Fibroblast of lung (primary cell): ENCODE measurements at regions not wholly inside any gene's neighbourhood (a gene's known extent, or its start where the extent isn't known, plus 50 kb on each side); places are given as distances from the start of the nearest gene placed in this dataset.

Source experiments
- DNase-seq, 2 donors: peaks; one replicate each; pipeline versions ENCODE4 v3.0.0 to v3.0.0-alpha.2; 2010; ENCODE audit warnings: low read depth in 2 of 2
- H2AFZ ChIP-seq: 2 replicates; pipeline ENCODE4 v1.5.1; 2012; ENCODE audit warnings: low read length, control low read depth, inconsistent platforms
- H3K27ac ChIP-seq: 2 replicates; pipeline ENCODE4 v1.5.1; 2011; ENCODE audit warnings: low read length, control low read depth; ENCODE audit not compliant: insufficient read depth
- H3K27me3 ChIP-seq: 2 replicates; pipeline ENCODE4 v1.5.1; 2011; ENCODE audit warnings: mild to moderate bottlenecking, low read length; ENCODE audit not compliant: control insufficient read depth, insufficient read depth
- H3K36me3 ChIP-seq: 2 replicates; pipeline ENCODE4 v1.5.1; 2011; ENCODE audit warnings: low read length; ENCODE audit not compliant: control insufficient read depth, insufficient read depth
- H3K4me1 ChIP-seq: 2 replicates; pipeline ENCODE4 v1.5.1; 2011; ENCODE audit warnings: low read length; ENCODE audit not compliant: control insufficient read depth, insufficient read depth; ENCODE audit errors: extremely low read depth
- H3K4me2 ChIP-seq: 2 replicates; pipeline ENCODE4 v1.5.1; 2011; ENCODE audit warnings: low read length, control low read depth; ENCODE audit not compliant: insufficient read depth; ENCODE audit errors: extremely low read depth
- H3K4me3 ChIP-seq, 4 experiments: fragments of 200-600 bp in 1 of 4; sonication (generic) in 1 of 4; replicated peaks in 1 of 4; 2 replicates each; pipeline ENCODE4 v1.5.1; 2011 to 2016; ENCODE audit warnings: low read length in 4 of 4, low read depth in 3 of 4, mild to moderate bottlenecking in 3 of 4, control low read depth in 2 of 4, inconsistent platforms in 1 of 4, mixed read lengths in 1 of 4; ENCODE audit not compliant: insufficient read depth in 1 of 4; ENCODE audit errors: control extremely low read depth in 1 of 4
- H3K79me2 ChIP-seq: 2 replicates; pipeline ENCODE4 v1.5.1; 2012; ENCODE audit warnings: mild to moderate bottlenecking, low read length, inconsistent platforms; ENCODE audit not compliant: control insufficient read depth, insufficient read depth
- H3K9ac ChIP-seq: 2 replicates; pipeline ENCODE4 v1.5.1; 2011; ENCODE audit warnings: mild to moderate bottlenecking, low read length, control low read depth; ENCODE audit not compliant: insufficient read depth
- H3K9me3 ChIP-seq: 2 replicates; pipeline ENCODE4 v1.5.1; 2012; ENCODE audit warnings: low read depth, low read length; ENCODE audit not compliant: control insufficient read depth, insufficient read depth
- H4K20me1 ChIP-seq: 2 replicates; pipeline ENCODE4 v1.5.1; 2011; ENCODE audit warnings: low read length; ENCODE audit not compliant: control insufficient read depth, insufficient read depth; ENCODE audit errors: extremely low read depth
- EZH2 ChIP-seq: IDR thresholded peaks from 2 replicates; pipeline ENCODE4 v1.5.1; 2012; ENCODE audit warnings: low read length, control low read depth, mild to moderate bottlenecking; ENCODE audit errors: missing control alignments
- TF ChIP-seq, protein P1 (sequence below), 2 donors: IDR thresholded peaks in 1 of 2; conservative IDR thresholded peaks in 1 of 2; 1 replicate in 1 of 2; 2 replicates in 1 of 2; pipeline ENCODE4 v1.5.1; 2011 to 2012; ENCODE audit warnings: low read length in 2 of 2, control low read depth in 1 of 2, inconsistent platforms in 1 of 2, low read depth in 1 of 2, mild to moderate bottlenecking in 1 of 2

DNA sequence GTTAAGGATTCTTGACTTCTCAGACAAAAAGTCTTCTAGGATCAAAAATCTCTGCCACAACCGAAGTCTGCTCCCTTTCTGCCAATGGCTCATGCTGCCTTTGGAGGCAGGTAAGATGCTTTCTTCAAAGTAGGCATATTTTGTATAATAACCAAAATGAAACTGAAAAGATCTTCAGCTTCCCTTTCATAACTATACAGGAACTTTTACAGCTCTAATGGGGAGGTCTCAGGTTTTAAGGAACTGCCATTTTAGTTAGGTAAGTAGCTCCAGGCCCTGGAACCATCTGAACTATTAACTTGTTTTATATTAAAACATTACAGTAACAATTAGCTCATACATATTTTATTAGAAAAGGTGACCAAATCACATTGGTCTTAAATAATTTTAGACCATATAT, 110.9 kb upstream of the FREM1 start:
- no peak for DNase-seq
- no peaks in the 10 kb centered on the region for H3K79me2 ChIP-seq
- H3K4me3 ChIP-seq = no peak overlapping the region
- H4K20me1 ChIP-seq = no peaks in the 10 kb centered on the region
- H3K9ac ChIP-seq = no peak overlapping the region
- no peak overlapping the region for H2AFZ ChIP-seq
- H3K27ac ChIP-seq = no peak overlapping the region
- H3K4me2 ChIP-seq = no peak overlapping the region
- H3K9me3 ChIP-seq = no peaks in the 10 kb centered on the region
- H3K27me3 ChIP-seq = no peaks in the 10 kb centered on the region
- H3K4me1 ChIP-seq = no peaks in the 10 kb centered on the region
- no peak for TF ChIP-seq EZH2
- TF ChIP-seq, protein P1, sequence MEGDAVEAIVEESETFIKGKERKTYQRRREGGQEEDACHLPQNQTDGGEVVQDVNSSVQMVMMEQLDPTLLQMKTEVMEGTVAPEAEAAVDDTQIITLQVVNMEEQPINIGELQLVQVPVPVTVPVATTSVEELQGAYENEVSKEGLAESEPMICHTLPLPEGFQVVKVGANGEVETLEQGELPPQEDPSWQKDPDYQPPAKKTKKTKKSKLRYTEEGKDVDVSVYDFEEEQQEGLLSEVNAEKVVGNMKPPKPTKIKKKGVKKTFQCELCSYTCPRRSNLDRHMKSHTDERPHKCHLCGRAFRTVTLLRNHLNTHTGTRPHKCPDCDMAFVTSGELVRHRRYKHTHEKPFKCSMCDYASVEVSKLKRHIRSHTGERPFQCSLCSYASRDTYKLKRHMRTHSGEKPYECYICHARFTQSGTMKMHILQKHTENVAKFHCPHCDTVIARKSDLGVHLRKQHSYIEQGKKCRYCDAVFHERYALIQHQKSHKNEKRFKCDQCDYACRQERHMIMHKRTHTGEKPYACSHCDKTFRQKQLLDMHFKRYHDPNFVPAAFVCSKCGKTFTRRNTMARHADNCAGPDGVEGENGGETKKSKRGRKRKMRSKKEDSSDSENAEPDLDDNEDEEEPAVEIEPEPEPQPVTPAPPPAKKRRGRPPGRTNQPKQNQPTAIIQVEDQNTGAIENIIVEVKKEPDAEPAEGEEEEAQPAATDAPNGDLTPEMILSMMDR (conservative IDR thresholded peaks at IDR 0.05 in 1 of 2, IDR thresholded peaks at IDR 0.05 in 1 of 2; ENCODE audit: low read depth in 1 of 2, low read length in 2 of 2) = no peak
- no peaks in the 10 kb centered on the region for H3K36me3 ChIP-seq

- no peak overlapping the region for H3K27ac ChIP-seq
- H3K36me3 ChIP-seq = no peaks in the 10 kb centered on the region
- no peak overlapping the region for H3K9ac ChIP-seq
- H3K4me1 ChIP-seq = no peaks in the 10 kb centered on the region
- H3K9me3 ChIP-seq = no peaks in the 10 kb centered on the region
- H3K27me3 ChIP-seq = no peaks in the 10 kb centered on the region
- no peaks in the 10 kb centered on the region for H4K20me1 ChIP-seq
- no peak overlapping the region for H3K4me3 ChIP-seq
- DNase-seq = no peak
- H3K79me2 ChIP-seq = no peaks in the 10 kb centered on the region
- TF ChIP-seq, protein P1 (conservative IDR thresholded peaks at IDR 0.05 in 1 of 2, IDR thresholded peaks at IDR 0.05 in 1 of 2; ENCODE audit: low read depth in 1 of 2, low read length in 2 of 2) = no peak
- TF ChIP-seq EZH2 = no peak
- no peak overlapping the region for H3K4me2 ChIP-seq
- H2AFZ ChIP-seq = no peak overlapping the region
These were observed 107.9 kb upstream of the FREM1 start for GRCh38 chr9:15018096-15018637.

DNA sequence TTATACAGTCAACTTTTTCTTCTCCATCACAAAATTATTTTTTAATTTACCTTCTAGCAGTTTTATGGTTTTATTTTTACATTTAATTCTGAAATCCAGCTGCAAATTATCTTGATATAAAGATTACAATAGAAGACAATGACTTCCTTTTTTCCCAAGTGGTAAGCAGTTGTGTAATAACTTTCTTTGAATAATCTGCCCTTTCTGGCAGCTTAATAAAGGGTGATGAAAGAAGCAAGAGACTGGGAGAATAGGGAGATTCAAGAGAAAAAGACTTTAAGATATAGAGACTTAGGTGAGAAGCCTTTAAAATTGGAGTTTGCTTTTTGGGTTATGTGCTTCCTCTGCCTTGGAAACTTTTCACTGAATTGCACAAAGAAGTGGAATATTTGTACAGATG, 100.4 kb upstream of the FREM1 start:
- Histone ChIP-seq H3K27me3 (no peaks in the 10 kb centered on the region), H3K36me3 (no peaks in the 10 kb centered on the region), H3K4me2 (no peak overlapping the region), H3K9ac (no peak overlapping the region), H3K79me2 (no peaks in the 10 kb centered on the region), H3K4me1 (no peaks in the 10 kb centered on the region), H3K27ac (no peak overlapping the region), H3K4me3 (no peak overlapping the region), H3K9me3 (no peaks in the 10 kb centered on the region), H4K20me1 (no peaks in the 10 kb centered on the region), H2AFZ (no peak overlapping the region)
- DNase-seq = no peak
- no peak for TF ChIP-seq EZH2
- TF ChIP-seq, protein P1 (conservative IDR thresholded peaks at IDR 0.05 in 1 of 2, IDR thresholded peaks at IDR 0.05 in 1 of 2; ENCODE audit: low read depth in 1 of 2, low read length in 2 of 2) = no peak
